H1 (cell line): ENCODE measurements at regions not wholly inside any gene's neighbourhood (a gene's known extent, or its start where the extent isn't known, plus 50 kb on each side); places are given as distances from the start of the nearest gene placed in this dataset.

Experiments
- CTCF ChIA-PET: fragments of 300-600 bp; sonication (Branson Sonifier 250); formaldehyde crosslinking; loops from one replicate; lab custom pipeline; 2021; ENCODE audit not compliant: partially characterized antibody; lab: Charles Lee
- POLR2A ChIA-PET: fragments of 300-600 bp; sonication (Branson Sonifier 250); formaldehyde crosslinking; loops from one replicate; lab custom pipeline; 2021; ENCODE audit warnings: inconsistent platforms; ENCODE audit not compliant: partially characterized antibody; lab: Charles Lee
- DNase-seq, 2 experiments: peaks; one replicate each; pipeline versions ENCODE4 v3.0.0 to v3.0.0-alpha.2; 2010 to 2022; ENCODE audit warnings: low spot score in 2 of 2, low read depth in 1 of 2, mixed read lengths in 1 of 2
- FAIRE-seq: peaks from 2 replicates; lab custom pipeline; 2011; peaks lifted over from hg19 to GRCh38; lab: Jason Lieb, UNC
- H2AFZ ChIP-seq: 2 replicates; pipeline ENCODE4 v1.8.1; 2012; ENCODE audit warnings: low read length, inconsistent platforms
- H2AK5ac ChIP-seq: 2 replicates; pipeline ENCODE4 v1.6.1; 2013; ENCODE audit warnings: low read depth, low read length
- H2BK120ac ChIP-seq: replicated peaks from 2 replicates; pipeline ENCODE3; 2013; ENCODE audit warnings: low read depth, low read length, inconsistent platforms
- H2BK12ac ChIP-seq: 2 replicates; pipeline ENCODE4 v1.6.1; 2013; ENCODE audit warnings: low read depth, low read length
- H2BK15ac ChIP-seq: 2 replicates; pipeline ENCODE4 v1.6.1; 2013; ENCODE audit warnings: low read length
- H2BK20ac ChIP-seq: 2 replicates; pipeline ENCODE4 v1.6.1; 2013; ENCODE audit warnings: low read length
- H2BK5ac ChIP-seq: 2 replicates; pipeline ENCODE4 v1.6.1; 2013; ENCODE audit warnings: low read depth, low read length
- H3K14ac ChIP-seq: 2 replicates; pipeline ENCODE4 v1.6.1; 2013; ENCODE audit warnings: inconsistent platforms; ENCODE audit not compliant: insufficient read length
- H3K18ac ChIP-seq: 2 replicates; pipeline ENCODE4 v1.6.1; 2013; ENCODE audit warnings: low read length; ENCODE audit errors: extremely low read depth
- H3K23ac ChIP-seq: 2 replicates; pipeline ENCODE4 v1.6.1; 2013; ENCODE audit warnings: inconsistent platforms; ENCODE audit not compliant: insufficient read length
- H3K23me2 ChIP-seq: 2 replicates; pipeline ENCODE4 v1.6.1; 2013; ENCODE audit warnings: low read depth, low read length
- H3K27ac ChIP-seq: 2 replicates; pipeline ENCODE4 v1.6.1; 2011; ENCODE audit warnings: low read depth, low read length, inconsistent platforms
- H3K27me3 ChIP-seq, 4 experiments: replicated peaks in 1 of 4; 1 replicate in 1 of 4; 2 replicates in 3 of 4; pipeline versions ENCODE4 v1.6.1 to v1.8.1; 2011 to 2013; ENCODE audit warnings: low read length in 3 of 4, mild to moderate bottlenecking in 3 of 4, inconsistent platforms in 2 of 4, mixed read lengths in 2 of 4, moderate library complexity in 1 of 4; ENCODE audit not compliant: control insufficient read depth in 3 of 4, insufficient read depth in 3 of 4; ENCODE audit errors: extremely low read depth in 1 of 4
- H3K36me3 ChIP-seq, 4 experiments: 2 replicates each; pipeline versions ENCODE4 v1.6.1 to v1.8.1; 2011 to 2013; ENCODE audit warnings: mild to moderate bottlenecking in 4 of 4, low read length in 3 of 4, moderate library complexity in 2 of 4, control low read depth in 1 of 4, inconsistent platforms in 1 of 4; ENCODE audit not compliant: insufficient read depth in 4 of 4, control insufficient read depth in 2 of 4
- H3K4ac ChIP-seq: replicated peaks from 2 replicates; pipeline ENCODE3; 2013; ENCODE audit warnings: low read length, low read depth, mixed read lengths, inconsistent platforms; ENCODE audit not compliant: insufficient read length
- H3K4me1 ChIP-seq, 4 experiments: replicated peaks in 1 of 4; 1 replicate in 1 of 4; 2 replicates in 3 of 4; pipeline versions ENCODE4 v1.6.1 to v1.8.1; 2011 to 2013; ENCODE audit warnings: low read length in 3 of 4, inconsistent platforms in 2 of 4, mixed read lengths in 1 of 4; ENCODE audit not compliant: insufficient read depth in 4 of 4, control insufficient read depth in 3 of 4
- H3K4me2 ChIP-seq, 2 experiments: 2 replicates each; pipeline versions ENCODE4 v1.6.1 to v1.8.1; 2011 to 2013; ENCODE audit warnings: low read depth in 2 of 2, low read length in 2 of 2, control low read depth in 1 of 2, inconsistent platforms in 1 of 2, mild to moderate bottlenecking in 1 of 2; ENCODE audit not compliant: insufficient read depth in 1 of 2
- H3K4me3 ChIP-seq, 4 experiments: fragments of 200-600, 300-600 bp in 1 of 4; sonication (generic), shearing (Covaris generic), sonication (Bioruptor Twin) in 1 of 4; 2 replicates each; pipeline versions ENCODE4 v1.5.1 to v1.8.1; 2011 to 2016; ENCODE audit warnings: low read length in 4 of 4, low read depth in 3 of 4, control low read depth in 2 of 4, inconsistent platforms in 2 of 4, mild to moderate bottlenecking in 2 of 4, mixed read lengths in 1 of 4, moderate library complexity in 1 of 4; ENCODE audit not compliant: insufficient read depth in 2 of 4; ENCODE audit errors: extremely low read depth in 1 of 4
- H3K56ac ChIP-seq: replicated peaks from 2 replicates; pipeline ENCODE3; 2013; ENCODE audit warnings: low read depth, mild to moderate bottlenecking, mixed read lengths, low read length, inconsistent platforms; ENCODE audit not compliant: insufficient read length
- H3K79me1 ChIP-seq: 2 replicates; pipeline ENCODE4 v1.6.1; 2013; ENCODE audit warnings: low read depth, low read length, control low read depth
- H3K79me2 ChIP-seq, 2 experiments: 2 replicates each; pipeline versions ENCODE4 v1.6.1 to v1.8.1; 2012 to 2013; ENCODE audit warnings: low read length in 2 of 2, mild to moderate bottlenecking in 2 of 2, inconsistent platforms in 1 of 2; ENCODE audit not compliant: insufficient read depth in 2 of 2, control insufficient read depth in 1 of 2
- H3K9ac ChIP-seq, 4 experiments: replicated peaks in 1 of 4; 1 replicate in 1 of 4; 2 replicates in 3 of 4; pipeline versions ENCODE4 v1.6.1 to v1.8.1; 2011 to 2013; ENCODE audit warnings: low read depth in 3 of 4, low read length in 3 of 4, control low read depth in 2 of 4, mild to moderate bottlenecking in 2 of 4, moderate library complexity in 2 of 4, inconsistent platforms in 1 of 4; ENCODE audit errors: extremely low read depth in 1 of 4
- H3K9me3 ChIP-seq, 2 experiments: 2 replicates each; pipeline versions ENCODE4 v1.6.1 to v1.8.1; 2012 to 2013; ENCODE audit warnings: mild to moderate bottlenecking in 2 of 2, moderate library complexity in 2 of 2, control low read depth in 1 of 2, inconsistent platforms in 1 of 2, low read depth in 1 of 2, low read length in 1 of 2, mixed read lengths in 1 of 2; ENCODE audit not compliant: insufficient read depth in 2 of 2
- H4K20me1 ChIP-seq, 2 experiments: replicated peaks in 1 of 2; 2 replicates each; pipeline versions ENCODE3 to v1.8.1; 2011 to 2013; ENCODE audit warnings: inconsistent platforms in 2 of 2, low read length in 2 of 2, mild to moderate bottlenecking in 1 of 2; ENCODE audit not compliant: insufficient read depth in 2 of 2, control insufficient read depth in 1 of 2
- H4K5ac ChIP-seq: 2 replicates; pipeline ENCODE4 v1.6.1; 2013; ENCODE audit warnings: low read length, low read depth, mixed read lengths, inconsistent platforms; ENCODE audit not compliant: insufficient read length
- H4K8ac ChIP-seq: 2 replicates; pipeline ENCODE4 v1.8.0; 2013; ENCODE audit warnings: mild to moderate bottlenecking, moderate library complexity, low read length, inconsistent platforms; ENCODE audit not compliant: insufficient read depth; ENCODE audit errors: extremely low read depth
- H4K91ac ChIP-seq: replicated peaks from 2 replicates; pipeline ENCODE3; 2013; ENCODE audit warnings: low read length, mixed read lengths, inconsistent platforms; ENCODE audit not compliant: insufficient read length
- ASH2L ChIP-seq: fragments of 200-600, 300-600 bp; sonication (generic); IDR thresholded peaks from one replicate; pipeline ENCODE4 v1.7.1; 2017; ENCODE audit warnings: low read length
- ATF3 ChIP-seq: IDR thresholded peaks from 2 replicates; pipeline ENCODE4 v1.6.1; 2011; ENCODE audit warnings: low read depth, mild to moderate bottlenecking, low read length; ENCODE audit not compliant: insufficient read depth
- BACH1 ChIP-seq: IDR thresholded peaks from 2 replicates; pipeline ENCODE4 v1.6.1; 2012; ENCODE audit warnings: low read length, improper control_type of control experiment
- CBX8 ChIP-seq: fragments of 300-800, 300-1000 bp; sonication (generic); IDR thresholded peaks from 2 replicates; pipeline ENCODE4 v1.7.1; 2016; ENCODE audit warnings: low read depth, low read length, borderline replicate concordance
- FOSL1 ChIP-seq: IDR thresholded peaks from 2 replicates; pipeline ENCODE4 v1.6.1; 2011; ENCODE audit warnings: mild to moderate bottlenecking, low read depth, low read length, moderate library complexity; ENCODE audit not compliant: insufficient read depth
- HDAC6 ChIP-seq: IDR thresholded peaks from one replicate; pipeline ENCODE4 v1.7.1; 2012; ENCODE audit warnings: low read depth, mild to moderate bottlenecking, inconsistent platforms, low read length, moderate library complexity
- POLR2AphosphoS5 ChIP-seq: IDR thresholded peaks from 2 replicates; pipeline ENCODE4 v1.6.1; 2011; ENCODE audit warnings: low read depth, low read length
- RBBP5 ChIP-seq: IDR thresholded peaks from 2 replicates; pipeline ENCODE4 v1.7.1; 2012; ENCODE audit warnings: low read depth, mild to moderate bottlenecking, inconsistent platforms, low read length, moderate library complexity, borderline replicate concordance
- RFX5 ChIP-seq: IDR thresholded peaks from 2 replicates; pipeline ENCODE4 v1.6.1; 2011; ENCODE audit warnings: low read depth, low read length, improper control_type of control experiment, borderline replicate concordance
- RNF2 ChIP-seq: fragments of 200-900, 300-1000 bp; sonication (generic); IDR thresholded peaks from 2 replicates; pipeline ENCODE4 v1.7.1; 2016; ENCODE audit warnings: borderline replicate concordance, low read depth, mild to moderate bottlenecking, antibody characterized with exemption, low read length; ENCODE audit not compliant: poor library complexity, severe bottlenecking; ENCODE audit errors: missing control alignments
- RXRA ChIP-seq: IDR thresholded peaks from 2 replicates; pipeline ENCODE4 v1.6.1; 2011; ENCODE audit warnings: low read depth, mild to moderate bottlenecking, low read length, moderate library complexity; ENCODE audit not compliant: insufficient read depth
- SIRT6 ChIP-seq: IDR thresholded peaks from one replicate; pipeline ENCODE4 v1.7.1; 2012; ENCODE audit warnings: low read length, inconsistent platforms
- SP1 ChIP-seq: IDR thresholded peaks from 2 replicates; pipeline ENCODE4 v1.6.1; 2011; ENCODE audit warnings: low read depth, low read length

GRCh38 chr5:167268337-167268736 is 1023.1 kb upstream of the WWC1 start:
- no peak overlapping the region for H4K5ac ChIP-seq
- TF ChIP-seq RXRA (no peak), RBBP5 (no peak), FOSL1 (no peak), ATF3 (no peak), RNF2 (no peak), RFX5 (no peak), SIRT6 (no peak), SP1 (no peak), ASH2L (no peak), POLR2AphosphoS5 (no peak), HDAC6 (no peak), CBX8 (no peak), BACH1 (no peak)
- no peaks in the 10 kb centered on the region for H3K9me3 ChIP-seq
- H3K4me1 ChIP-seq, result peaks cover 0 to 4% (median 0%) of the 10 kb centered on the region in 4 experiments; a peak in 1 of 7 replicates
- H4K8ac ChIP-seq, result no peak overlapping the region
- no peak overlapping the region for H3K56ac ChIP-seq
- H3K18ac ChIP-seq, result no peak overlapping the region
- no peak overlapping the region for H2BK20ac ChIP-seq
- ChIA-PET POLR2A (no interaction called here), CTCF (no interaction called here)
- no peak overlapping the region for H3K23ac ChIP-seq
- H2BK5ac ChIP-seq, result no peak overlapping the region
- H3K36me3 ChIP-seq, result no peaks in the 10 kb centered on the region
- H3K79me1 ChIP-seq, result no peaks in the 10 kb centered on the region
- no peak overlapping the region for H2AK5ac ChIP-seq
- H3K4ac ChIP-seq, result no peak overlapping the region
- no peaks in the 10 kb centered on the region for H4K20me1 ChIP-seq
- H3K27ac ChIP-seq, result no peak overlapping the region
- FAIRE-seq (no peak), DNase-seq (no peak)
- no peak overlapping the region for H2BK12ac ChIP-seq
- no peak overlapping the region for H2BK15ac ChIP-seq
- H3K79me2 ChIP-seq, result no peaks in the 10 kb centered on the region
- no peak overlapping the region for H3K9ac ChIP-seq
- H3K4me2 ChIP-seq, result no peak overlapping the region
- no peak overlapping the region for H3K4me3 ChIP-seq
- no peak overlapping the region for H3K14ac ChIP-seq
- no peak overlapping the region for H2AFZ ChIP-seq
- H3K23me2 ChIP-seq, result no peaks in the 10 kb centered on the region
- H4K91ac ChIP-seq, result no peak overlapping the region
- H3K27me3 ChIP-seq, result peaks cover 0 to 1% (median 0%) of the 10 kb centered on the region in 4 experiments; a peak in 1 of 7 replicates
- H2BK120ac ChIP-seq, result no peak overlapping the region
